ENCODE measurements at regions not wholly inside any gene's neighbourhood (a gene's known extent, or its start where the extent isn't known, plus 50 kb on each side); places are given as distances from the start of the nearest gene placed in this dataset.

- 42 to 63% methylated on average over 1 of the region's 1 CpG for WGBS, 2 donors
- H3K36me3 ChIP-seq: no peaks in the 10 kb centered on the region
- intact Hi-C loops (cut with DNase I): no loop called here
- H3K9me3 ChIP-seq: no peaks in the 10 kb centered on the region
- H3K4me3 ChIP-seq: no peak overlapping the region
- H3K27ac ChIP-seq: no peak overlapping the region
- no peak for DNase-seq
- H3K4me1 ChIP-seq: no peaks in the 10 kb centered on the region
- TF ChIP-seq CTCF (IDR thresholded peaks at IDR 0.05) (no peak), POLR2A (IDR thresholded peaks at IDR 0.05) (no peak), POLR2AphosphoS5 (IDR thresholded peaks at IDR 0.05) (no peak), EP300 (IDR thresholded peaks at IDR 0.05) (no peak)
- no peaks in the 10 kb centered on the region for H3K27me3 ChIP-seq
These were observed 703.5 kb upstream of the CHAC2 start for GRCh38 chr2:53064154-53064553.

GRCh38 chr2:53058526-53058925 lies 709.1 kb upstream of the CHAC2 start:
- 88% methylated on average over 3 of the region's 3 CpGs for WGBS, 2 donors
- Histone ChIP-seq H3K4me1 (no peaks in the 10 kb centered on the region), H3K9me3 (no peaks in the 10 kb centered on the region), H3K36me3 (no peaks in the 10 kb centered on the region), H3K4me3 (no peak overlapping the region), H3K27ac (no peak overlapping the region), H3K27me3 (no peaks in the 10 kb centered on the region)
- intact Hi-C loops (cut with DNase I): no loop called here
- no peak for DNase-seq
- TF ChIP-seq POLR2AphosphoS5 (IDR thresholded peaks at IDR 0.05) (no peak), EP300 (IDR thresholded peaks at IDR 0.05) (no peak), POLR2A (IDR thresholded peaks at IDR 0.05) (no peak), CTCF (IDR thresholded peaks at IDR 0.05) (no peak)

- H3K4me1 ChIP-seq: no peaks in the 10 kb centered on the region
- no peak for DNase-seq
- TF ChIP-seq CTCF (IDR thresholded peaks at IDR 0.05) (no peak), EP300 (IDR thresholded peaks at IDR 0.05) (no peak), POLR2A (IDR thresholded peaks at IDR 0.05) (no peak), POLR2AphosphoS5 (IDR thresholded peaks at IDR 0.05) (no peak)
- H3K27ac ChIP-seq: no peak overlapping the region
- no peaks in the 10 kb centered on the region for H3K36me3 ChIP-seq
- intact Hi-C loops (cut with DNase I): no loop called here
- H3K9me3 ChIP-seq: no peaks in the 10 kb centered on the region
- no peaks in the 10 kb centered on the region for H3K27me3 ChIP-seq
- no peak overlapping the region for H3K4me3 ChIP-seq
These were observed 713.7 kb upstream of the CHAC2 start for GRCh38 chr2:53053937-53054336.

- intact Hi-C loops (cut with DNase I): no loop called here
- TF ChIP-seq CTCF (IDR thresholded peaks at IDR 0.05) (no peak), POLR2A (IDR thresholded peaks at IDR 0.05) (no peak), POLR2AphosphoS5 (IDR thresholded peaks at IDR 0.05) (no peak), EP300 (IDR thresholded peaks at IDR 0.05) (no peak)
These were observed 716.4 kb upstream of the CHAC2 start for GRCh38 chr2:53051157-53051556.

GRCh38 chr2:53040536-53041229 lies 726.9 kb upstream of the CHAC2 start:
- intact Hi-C loops (cut with DNase I): no loop called here
- H3K36me3 ChIP-seq: no peaks in the 10 kb centered on the region
- no peak overlapping the region for H3K27ac ChIP-seq
- no peaks in the 10 kb centered on the region for H3K4me1 ChIP-seq
- TF ChIP-seq POLR2A (IDR thresholded peaks at IDR 0.05) (no peak), POLR2AphosphoS5 (IDR thresholded peaks at IDR 0.05) (no peak), EP300 (IDR thresholded peaks at IDR 0.05) (no peak), CTCF (IDR thresholded peaks at IDR 0.05) (no peak)
- H3K27me3 ChIP-seq: no peaks in the 10 kb centered on the region
- H3K9me3 ChIP-seq: no peaks in the 10 kb centered on the region
- no peak overlapping the region for H3K4me3 ChIP-seq
- DNase-seq: no peak
- 64 to 77% methylated on average over 4 of the region's 4 CpGs for WGBS, 2 donors

More at GRCh38 chr2:53051157-53051556, 716.4 kb upstream of the CHAC2 start:
- Histone ChIP-seq H3K4me1 (no peaks in the 10 kb centered on the region), H3K27ac (no peak overlapping the region), H3K36me3 (no peaks in the 10 kb centered on the region), H3K27me3 (no peaks in the 10 kb centered on the region), H3K4me3 (no peak overlapping the region), H3K9me3 (no peaks in the 10 kb centered on the region)
- no peak for DNase-seq

All from sigmoid colon (tissue), 6 donors.